GM19240 (cell line): ENCODE measurements at regions not wholly inside any gene's neighbourhood (a gene's known extent, or its start where the extent isn't known, plus 50 kb on each side); places are given as distances from the start of the nearest gene placed in this dataset.

Experiments used
- DNase-seq: peaks from one replicate; pipeline ENCODE4 v3.0.0; 2011; ENCODE audit warnings: low spot score; ENCODE audit not compliant: insufficient read length

DNA sequence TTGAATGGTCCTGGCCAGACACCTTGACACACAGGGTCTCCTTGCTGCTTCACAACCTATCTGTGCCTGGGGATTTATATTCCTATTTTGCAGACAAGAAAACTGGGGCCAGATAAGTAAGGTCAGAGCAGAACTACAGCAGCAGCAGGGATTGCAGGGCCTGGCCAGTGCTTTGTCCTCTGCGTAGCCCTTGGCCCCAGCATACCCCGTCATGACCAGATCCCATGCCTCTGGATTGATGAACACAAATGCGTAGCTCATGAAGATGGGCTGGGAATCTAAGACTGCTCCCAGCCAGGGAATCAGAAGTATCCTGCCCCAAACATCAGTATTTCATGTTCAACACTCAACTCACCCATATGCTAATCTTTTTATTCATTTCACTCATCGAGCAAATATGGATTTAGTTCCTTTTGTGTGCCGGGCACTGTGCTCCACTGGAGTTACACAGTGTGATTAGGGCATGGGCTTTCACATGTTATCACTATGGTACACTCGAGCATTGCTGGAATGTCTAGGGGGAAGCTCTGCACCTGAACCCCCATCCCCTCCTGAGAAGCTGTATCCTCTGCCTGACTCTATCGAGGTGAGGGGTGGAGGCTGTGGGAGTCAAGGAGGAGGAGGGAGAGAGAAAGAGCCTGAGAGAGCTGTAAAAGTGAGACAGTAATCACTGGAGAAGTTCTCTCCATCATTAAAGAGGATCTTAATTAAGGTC lies 143.3 kb downstream of the CYP26B1 start:
- no peak for DNase-seq

DNA sequence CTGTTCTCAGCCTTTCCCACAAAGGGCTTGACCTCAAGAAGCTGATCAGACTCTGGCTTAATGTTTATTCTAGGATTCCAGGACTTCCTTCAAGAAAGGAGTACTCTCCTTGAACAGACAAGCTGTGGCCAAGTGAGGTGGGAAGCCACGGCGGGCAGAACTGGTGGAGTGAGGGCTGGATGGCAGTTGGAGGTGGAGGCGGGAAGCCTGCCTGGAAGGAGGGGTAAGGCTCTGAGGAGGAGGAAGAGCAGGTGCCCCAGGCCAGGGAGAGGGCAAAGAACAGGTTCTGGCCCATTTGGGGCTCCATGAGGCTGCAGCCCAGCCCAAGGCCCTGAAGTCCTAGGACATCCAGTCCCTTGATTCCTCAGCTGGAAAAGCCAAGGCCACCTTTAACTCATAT lies 143.9 kb downstream of the CYP26B1 start:
- DNase-seq, result no peak

- no peak for DNase-seq
These were observed 144.5 kb downstream of the CYP26B1 start for GRCh38 chr2:72003124-72003523.

DNA sequence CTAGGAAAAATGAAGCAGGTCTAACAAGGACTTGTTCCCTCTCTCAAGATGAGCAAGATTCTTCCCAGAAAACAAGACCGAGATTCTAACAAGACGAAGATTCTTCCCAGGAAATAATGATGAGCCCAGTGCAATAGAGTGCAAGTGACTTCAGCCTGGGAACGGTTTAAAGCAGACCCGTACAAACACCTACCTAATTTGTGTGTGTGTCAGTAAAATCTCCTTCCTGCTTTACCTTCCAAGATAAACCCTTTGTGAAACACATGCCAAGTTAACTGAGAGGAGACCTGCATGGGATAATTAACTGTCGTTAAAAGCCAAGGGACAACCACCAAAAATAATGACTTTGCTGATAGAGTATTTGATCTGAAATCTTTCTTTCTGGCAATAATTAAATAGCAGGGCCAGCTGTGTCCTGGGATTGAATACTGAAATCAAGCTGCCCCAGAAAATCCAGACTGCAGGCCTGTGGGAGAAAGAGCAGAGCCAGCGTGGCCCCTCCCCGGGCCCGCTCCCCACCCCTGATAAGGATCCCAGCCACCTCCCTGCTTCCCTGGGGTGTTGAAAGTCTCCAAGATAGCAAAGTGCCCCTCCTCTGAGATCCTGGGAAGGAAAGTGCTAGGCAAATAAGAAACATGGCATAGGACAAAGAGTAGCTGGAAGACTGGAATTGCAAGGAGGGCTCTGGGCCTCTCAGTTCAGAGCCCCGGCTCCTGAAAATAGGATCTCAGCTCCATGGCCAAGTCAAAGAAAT lies 145.5 kb downstream of the CYP26B1 start:
- no peak for DNase-seq

DNA sequence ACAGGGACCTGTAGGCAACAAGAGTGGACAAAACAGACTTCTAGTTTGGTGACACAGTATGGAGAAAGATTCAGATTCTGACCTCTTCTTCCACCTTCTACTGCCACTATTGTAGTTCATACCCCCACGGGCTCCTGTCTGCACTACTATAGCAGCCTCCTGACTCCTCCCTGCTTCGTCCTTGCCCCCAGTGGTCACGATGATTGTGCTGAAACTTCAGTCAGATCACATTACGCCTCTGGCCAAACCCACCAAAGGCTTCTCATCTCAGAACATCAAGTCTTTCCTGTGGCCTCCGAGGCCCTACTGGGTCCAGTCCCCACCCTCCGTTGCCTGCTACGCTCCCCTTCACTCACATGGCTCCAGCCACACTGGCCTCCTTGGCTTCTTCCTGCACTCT lies 147.6 kb downstream of the CYP26B1 start:
- no peak for DNase-seq

GRCh38 chr2:71999580-71999979 lies 148.1 kb downstream of the CYP26B1 start:
- no peak for DNase-seq

DNA sequence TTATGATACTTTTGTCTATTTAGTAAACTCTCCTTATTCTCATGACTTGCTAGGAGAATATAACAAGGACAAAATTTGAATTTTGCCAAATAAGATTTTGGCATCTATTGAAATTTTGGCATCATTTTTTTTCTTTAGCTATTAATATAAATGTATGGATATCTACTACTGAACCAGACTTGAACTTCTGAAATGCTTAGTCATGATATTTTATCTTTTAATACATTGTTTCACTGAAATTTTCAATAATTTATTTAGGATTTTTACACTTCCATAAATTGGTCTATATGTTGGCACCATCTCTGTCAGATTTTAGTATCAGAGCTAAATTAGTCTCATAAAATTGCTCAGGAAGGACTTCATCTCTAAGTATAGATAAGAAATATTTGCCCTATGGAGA lies 149.8 kb downstream of the CYP26B1 start:
- DNase-seq, result no peak

DNA sequence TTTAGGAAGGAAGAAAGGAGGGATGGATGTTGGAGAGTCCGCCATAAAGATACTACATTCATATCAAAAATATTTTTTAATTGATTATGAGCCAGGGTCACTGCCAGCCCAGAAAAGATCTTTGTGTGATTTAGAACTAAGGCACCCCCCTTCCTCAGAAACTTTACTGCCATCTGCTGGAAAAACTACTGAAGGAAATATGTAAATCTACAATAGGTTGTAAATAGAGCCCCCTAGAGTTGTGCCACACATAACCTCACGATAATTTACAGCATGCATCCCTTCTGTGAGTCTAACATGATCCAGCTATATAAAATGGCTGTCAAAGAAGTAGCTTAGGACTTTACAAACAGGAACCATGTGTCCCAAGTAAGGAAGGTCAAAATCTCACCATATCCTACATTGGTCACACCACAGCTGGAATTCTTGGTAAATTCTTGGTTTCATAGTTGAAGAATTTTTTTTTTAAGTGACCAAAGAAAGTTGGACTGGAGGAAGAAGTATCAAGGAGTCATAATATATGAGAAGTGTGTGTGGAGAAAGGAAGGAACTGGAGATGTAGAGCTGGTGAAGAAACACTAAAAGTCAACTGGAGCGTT lies 152.5 kb downstream of the CYP26B1 start:
- DNase-seq, result no peak

GRCh38 chr2:71992036-71992435 lies 155.6 kb downstream of the CYP26B1 start:
- DNase-seq, result no peak

GRCh38 chr2:71991397-71991796 lies 156.3 kb downstream of the CYP26B1 start:
- DNase-seq, result no peak

DNA sequence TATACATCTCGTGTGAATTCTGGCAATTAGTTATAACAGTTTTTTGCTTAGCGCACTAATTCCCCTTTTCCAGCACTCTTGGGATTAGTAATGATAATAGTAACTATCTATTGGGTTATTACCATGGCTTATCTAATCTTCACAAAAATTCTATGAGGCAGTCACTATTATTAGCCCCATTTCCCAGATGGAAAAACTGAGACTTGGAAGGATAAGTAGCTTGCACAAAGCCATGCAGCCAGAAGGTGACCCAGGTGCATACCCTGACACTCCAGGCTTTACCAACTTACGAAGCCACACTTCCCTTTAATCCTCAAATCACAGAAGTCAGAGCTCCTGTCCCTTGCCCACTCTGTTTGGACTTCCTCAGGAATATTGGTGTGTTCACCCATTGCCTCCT lies 156.8 kb downstream of the CYP26B1 start:
- no peak for DNase-seq

- DNase-seq, result no peak
These were observed 157.5 kb downstream of the CYP26B1 start for GRCh38 chr2:71990122-71990521.

GRCh38 chr2:71989671-71990070 lies 158.0 kb downstream of the CYP26B1 start:
- no peak for DNase-seq

DNA sequence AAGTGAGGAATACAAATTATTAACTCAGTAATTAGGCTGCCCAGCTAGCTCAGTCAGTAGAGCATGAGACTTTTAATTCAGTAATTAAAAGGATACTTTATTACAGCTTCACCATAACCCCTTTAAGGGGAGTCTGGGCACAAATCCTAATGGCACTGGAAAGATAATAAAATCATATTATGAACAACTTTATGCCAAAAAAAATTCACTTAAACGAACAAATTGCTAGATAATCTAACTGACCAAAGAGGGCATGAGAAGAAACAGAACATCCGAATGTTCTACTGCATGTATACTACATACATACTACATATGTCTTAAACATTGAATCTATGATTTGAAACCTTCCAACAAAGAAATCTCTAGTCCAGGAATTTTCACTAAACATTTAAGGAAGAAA lies 159.5 kb downstream of the CYP26B1 start:
- no peak for DNase-seq

DNA sequence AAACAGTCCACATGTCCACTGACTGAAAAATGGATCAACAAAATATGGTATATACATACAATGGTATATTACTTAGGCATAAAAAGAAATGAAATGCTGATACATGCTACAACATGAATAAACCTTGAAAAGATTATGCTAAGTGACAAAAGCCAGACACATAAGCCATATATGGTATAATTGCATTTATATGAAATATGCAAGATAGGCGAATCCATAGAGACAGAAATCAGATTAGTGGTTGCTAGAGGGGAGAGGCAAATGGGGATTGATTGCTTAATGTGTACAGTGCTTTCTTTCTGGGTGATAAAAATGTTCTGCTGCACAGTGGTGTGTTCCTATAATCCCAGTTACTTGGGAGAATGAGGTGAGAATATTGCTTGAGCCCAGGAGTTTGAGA lies 171.0 kb downstream of the CYP26B1 start:
- DNase-seq, result no peak

DNA sequence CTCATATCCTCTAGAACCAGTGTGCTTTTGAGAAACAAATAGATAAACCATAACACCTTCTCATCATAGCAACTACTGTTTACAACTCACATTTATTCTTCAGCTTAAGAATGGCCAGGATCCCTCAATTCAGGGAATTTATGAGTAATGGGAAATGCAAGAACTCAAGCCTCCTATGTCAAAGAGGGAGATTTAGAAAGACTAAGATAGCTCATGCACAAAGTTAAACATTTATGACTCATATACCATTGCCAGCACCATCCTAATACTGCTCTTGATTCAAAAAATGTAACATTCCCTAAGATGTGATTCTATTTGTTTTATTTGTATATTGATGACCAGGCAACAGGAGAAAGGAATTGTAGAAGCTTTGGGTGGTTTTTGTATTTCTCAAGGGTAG lies 172.8 kb downstream of the CYP26B1 start:
- no peak for DNase-seq

- no peak for DNase-seq
These were observed 176.2 kb downstream of the CYP26B1 start for GRCh38 chr2:71971493-71971892.

GRCh38 chr2:71965530-71965929 lies 182.1 kb downstream of the CYP26B1 start:
- no peak for DNase-seq

DNA sequence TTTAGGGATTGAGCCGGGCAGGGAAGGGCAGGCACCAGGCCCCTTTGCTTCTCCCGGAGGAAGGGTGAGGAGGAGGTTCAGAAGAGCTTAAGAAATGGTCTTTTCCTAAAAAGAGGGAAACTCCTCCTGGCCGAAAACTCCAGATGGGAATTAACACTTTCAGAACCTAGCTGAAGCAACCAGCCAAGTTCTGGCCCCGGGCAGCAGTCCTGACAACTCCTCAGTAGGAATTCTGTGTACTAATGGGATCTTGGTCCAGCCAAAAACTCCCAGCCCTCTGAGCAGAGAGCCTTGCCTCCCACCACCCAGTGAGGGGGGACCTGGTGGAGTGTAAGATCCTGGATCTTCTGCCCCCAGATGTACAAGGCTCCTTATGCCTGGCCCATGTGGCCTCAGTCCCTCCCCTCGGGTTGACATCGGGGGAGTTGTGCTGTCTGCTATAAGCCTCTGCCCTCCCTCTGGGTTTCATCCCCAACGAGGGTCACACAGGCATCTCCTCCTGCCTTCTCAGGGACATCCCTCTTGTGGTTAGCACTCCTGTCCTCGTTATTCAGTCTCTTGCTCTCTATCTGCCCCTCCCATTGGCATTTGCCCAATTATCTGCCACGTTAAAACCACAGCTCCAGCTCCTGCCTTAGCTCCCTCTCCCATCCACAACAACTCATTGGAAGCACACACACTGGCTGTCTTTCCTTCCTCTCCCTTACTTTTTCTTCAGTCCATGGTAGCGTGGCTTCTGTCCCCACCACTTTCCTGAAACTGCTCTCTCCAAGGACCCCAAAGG lies 184.6 kb downstream of the CYP26B1 start:
- no peak for DNase-seq

- no peak for DNase-seq
These were observed 185.3 kb downstream of the CYP26B1 start for GRCh38 chr2:71962350-71962749.

- no peak for DNase-seq
These were observed 186.2 kb downstream of the CYP26B1 start for GRCh38 chr2:71961289-71962027.
